ENCODE measurements at regions not wholly inside any gene's neighbourhood (a gene's known extent, or its start where the extent isn't known, plus 50 kb on each side); places are given as distances from the start of the nearest gene placed in this dataset.

DNA sequence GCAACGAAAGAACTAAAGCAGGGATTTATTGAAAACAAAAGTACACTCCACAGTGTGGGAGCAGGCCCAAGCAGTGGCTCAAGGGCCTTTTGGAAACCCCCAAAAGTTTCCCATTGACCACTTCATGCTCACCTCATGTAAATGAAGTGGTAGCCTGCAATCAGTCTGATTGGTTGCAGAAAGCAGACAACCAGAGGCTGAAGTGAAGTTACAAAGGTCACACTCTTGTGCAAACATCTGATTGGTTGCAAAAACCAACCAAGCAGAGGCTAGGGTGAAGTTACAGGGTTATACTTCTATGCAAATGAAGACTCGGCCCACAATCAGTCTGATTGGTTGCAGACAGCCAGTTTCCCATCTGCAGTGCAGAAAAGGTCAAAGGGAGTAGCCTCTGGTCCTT, 258.0 kb downstream of the YTHDC2 start:
- Histone ChIP-seq H3K4me2 (ENCODE audit: insufficient read depth, low read length) (no peak overlapping the region), H3K9me3 (replicated peaks; ENCODE audit: control insufficient read depth, insufficient read depth, low read depth, low read length) (peaks cover 3% of the 10 kb centered on the region), H3K9me1 (ENCODE audit: control insufficient read depth, insufficient read depth, low read length) (no peaks in the 10 kb centered on the region), H3K9ac (ENCODE audit: insufficient read depth in 1 of 2, low read depth in 2 of 2, low read length in 2 of 2) (no peak overlapping the region), H3K36me3 (ENCODE audit: control insufficient read depth, insufficient read depth, low read length) (no peaks in the 10 kb centered on the region), H3K27me3 (ENCODE audit: control insufficient read depth in 2 of 2, insufficient read depth in 2 of 2, low read length in 2 of 2) (no peaks in the 10 kb centered on the region), H3K4me3 (no peak overlapping the region), H2AFZ (ENCODE audit: low read depth, low read length) (no peak overlapping the region), H3K79me2 (ENCODE audit: control insufficient read depth, insufficient read depth, low read length) (no peaks in the 10 kb centered on the region), H3K4me1 (replicated peaks in 1 of 2; ENCODE audit: control insufficient read depth in 2 of 2, insufficient read depth in 2 of 2, low read length in 2 of 2) (no peaks in the 10 kb centered on the region), H3K27ac (ENCODE audit: extremely low read depth, low read depth, low read length) (no peak overlapping the region), H4K20me1 (replicated peaks; ENCODE audit: control insufficient read depth, insufficient read depth, low read length) (no peaks in the 10 kb centered on the region)
- no peak for ATAC-seq
- CTCF ChIA-PET (ENCODE audit: low intra/inter-chr PET ratio) = no interaction called here
- intact Hi-C loops (cut with micrococcal nuclease) = no loop called here
- BruUV-seq (replicated peaks) = no TSS peak
- no peak for FAIRE-seq
- no peak for DNase-seq (ENCODE audit: extremely low read depth in 1 of 4, low spot score in 3 of 4)
- POLR2A ChIA-PET = no interaction called here
- 5% methylated on average over 2 of the region's 2 CpGs for WGBS (ENCODE audit: insufficient coverage, low coverage, missing lambda C conversion rate)
- no peak for TF ChIP-seq SRF (CRISPR knock-in tag; IDR thresholded peaks at IDR 0.05)
- TF ChIP-seq PCBP2 (IDR thresholded peaks at IDR 0.05; ENCODE audit: low read depth, low read length, poor library complexity, severe bottlenecking) = no peak
- no peak for TF ChIP-seq MIER1 (IDR thresholded peaks at IDR 0.05; ENCODE audit: low read depth)
- no peak for TF ChIP-seq ZNF311 (CRISPR knock-in tag; IDR thresholded peaks at IDR 0.05)
- no peak for TF ChIP-seq ZNF77 (CRISPR knock-in tag; IDR thresholded peaks at IDR 0.05)
- in situ Hi-C loops (cut with MboI) = no loop called here

DNA sequence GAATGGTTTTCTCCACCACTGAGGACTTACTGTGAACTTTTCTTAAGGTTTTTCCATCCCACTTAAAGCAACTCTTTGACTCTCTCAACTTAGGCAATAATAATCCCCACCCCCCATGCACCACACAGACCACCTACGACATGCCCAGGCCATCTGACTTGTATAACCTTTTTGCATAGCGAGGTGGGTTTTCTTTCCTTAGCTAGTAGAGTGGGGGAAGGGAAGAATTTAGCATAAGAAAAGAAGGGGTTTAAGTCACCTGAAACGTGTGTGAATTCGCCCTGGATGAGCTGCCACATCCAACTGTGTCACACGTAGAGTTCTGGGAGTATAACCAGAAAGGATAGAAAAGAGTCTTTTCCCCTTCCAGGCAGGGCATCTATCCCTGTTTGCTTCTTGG, 262.7 kb downstream of the YTHDC2 start:
- no peak overlapping the region for H3K27ac ChIP-seq (ENCODE audit: extremely low read depth, low read depth, low read length)
- no TSS peak for BruUV-seq (replicated peaks)
- H3K9ac ChIP-seq (ENCODE audit: insufficient read depth in 1 of 2, low read depth in 2 of 2, low read length in 2 of 2) = no peak overlapping the region
- ATAC-seq = no peak
- no peak overlapping the region for H2AFZ ChIP-seq (ENCODE audit: low read depth, low read length)
- ChIA-PET POLR2A (no interaction called here), CTCF (ENCODE audit: low intra/inter-chr PET ratio) (no interaction called here)
- no peaks in the 10 kb centered on the region for H3K79me2 ChIP-seq (ENCODE audit: control insufficient read depth, insufficient read depth, low read length)
- in situ Hi-C loops (cut with MboI) (no loop called here), intact Hi-C loops (cut with micrococcal nuclease) (no loop called here)
- H3K4me2 ChIP-seq (ENCODE audit: insufficient read depth, low read length) = no peak overlapping the region
- 0% methylated on average over 5 of the region's 5 CpGs for WGBS (ENCODE audit: insufficient coverage, low coverage, missing lambda C conversion rate)
- no peak overlapping the region for H3K4me3 ChIP-seq
- no peak for FAIRE-seq
- H4K20me1 ChIP-seq (replicated peaks; ENCODE audit: control insufficient read depth, insufficient read depth, low read length) = no peaks in the 10 kb centered on the region
- H3K36me3 ChIP-seq (ENCODE audit: control insufficient read depth, insufficient read depth, low read length) = no peaks in the 10 kb centered on the region
- H3K9me1 ChIP-seq (ENCODE audit: control insufficient read depth, insufficient read depth, low read length) = no peaks in the 10 kb centered on the region
- DNase-seq (ENCODE audit: extremely low read depth in 1 of 4, low spot score in 3 of 4) = no peak
- H3K27me3 ChIP-seq (ENCODE audit: control insufficient read depth in 2 of 2, insufficient read depth in 2 of 2, low read length in 2 of 2) = no peaks in the 10 kb centered on the region
- TF ChIP-seq, protein P1, sequence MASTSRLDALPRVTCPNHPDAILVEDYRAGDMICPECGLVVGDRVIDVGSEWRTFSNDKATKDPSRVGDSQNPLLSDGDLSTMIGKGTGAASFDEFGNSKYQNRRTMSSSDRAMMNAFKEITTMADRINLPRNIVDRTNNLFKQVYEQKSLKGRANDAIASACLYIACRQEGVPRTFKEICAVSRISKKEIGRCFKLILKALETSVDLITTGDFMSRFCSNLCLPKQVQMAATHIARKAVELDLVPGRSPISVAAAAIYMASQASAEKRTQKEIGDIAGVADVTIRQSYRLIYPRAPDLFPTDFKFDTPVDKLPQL (IDR thresholded peaks at IDR 0.05; ENCODE audit: extremely low read depth, insufficient read length) = no peak
- TF ChIP-seq GATA2 (CRISPR knock-in tag; IDR thresholded peaks at IDR 0.05) = no peak
- TF ChIP-seq, protein P2, sequence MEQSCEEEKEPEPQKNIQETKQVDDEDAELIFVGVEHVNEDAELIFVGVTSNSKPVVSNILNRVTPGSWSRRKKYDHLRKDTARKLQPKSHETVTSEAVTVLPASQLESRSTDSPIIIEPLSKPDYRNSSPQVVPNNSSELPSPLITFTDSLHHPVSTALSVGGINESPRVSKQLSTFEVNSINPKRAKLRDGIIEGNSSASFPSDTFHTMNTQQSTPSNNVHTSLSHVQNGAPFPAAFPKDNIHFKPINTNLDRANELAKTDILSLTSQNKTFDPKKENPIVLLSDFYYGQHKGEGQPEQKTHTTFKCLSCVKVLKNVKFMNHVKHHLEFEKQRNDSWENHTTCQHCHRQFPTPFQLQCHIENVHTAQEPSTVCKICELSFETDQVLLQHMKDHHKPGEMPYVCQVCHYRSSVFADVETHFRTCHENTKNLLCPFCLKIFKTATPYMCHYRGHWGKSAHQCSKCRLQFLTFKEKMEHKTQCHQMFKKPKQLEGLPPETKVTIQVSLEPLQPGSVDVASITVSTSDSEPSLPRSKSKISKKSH (CRISPR knock-in tag; IDR thresholded peaks at IDR 0.05) = no peak
- H3K4me1 ChIP-seq (replicated peaks in 1 of 2; ENCODE audit: control insufficient read depth in 2 of 2, insufficient read depth in 2 of 2, low read length in 2 of 2) = no peaks in the 10 kb centered on the region
- no peaks in the 10 kb centered on the region; the same call in 1 of the 2 replicates for H3K9me3 ChIP-seq (replicated peaks; ENCODE audit: control insufficient read depth, insufficient read depth, low read depth, low read length)
